ENCODE measurements at regions not wholly inside any gene's neighbourhood (a gene's known extent, or its start where the extent isn't known, plus 50 kb on each side); places are given as distances from the start of the nearest gene placed in this dataset.

DNA sequence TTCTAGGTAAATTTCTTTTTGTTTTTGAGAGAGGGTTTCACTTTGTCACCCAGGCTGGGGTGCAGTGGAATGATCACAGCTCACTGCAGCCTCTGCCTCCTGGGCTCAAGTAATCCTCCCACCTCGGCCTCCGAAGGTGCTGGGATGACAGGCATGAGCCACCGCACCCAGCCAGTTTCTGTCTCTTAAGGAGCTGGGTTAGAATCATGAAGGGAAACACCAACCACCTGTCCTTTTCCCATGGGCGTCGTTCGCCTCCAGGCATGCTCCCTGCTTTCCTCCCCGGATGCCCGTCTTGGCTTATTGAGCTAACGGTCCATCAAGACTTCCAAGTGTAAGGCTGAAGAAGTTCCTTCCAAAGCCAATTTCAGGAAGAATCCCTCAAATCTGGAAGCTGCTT is 85.9 kb downstream of the SOX1 start:
- TF ChIP-seq, protein P1, sequence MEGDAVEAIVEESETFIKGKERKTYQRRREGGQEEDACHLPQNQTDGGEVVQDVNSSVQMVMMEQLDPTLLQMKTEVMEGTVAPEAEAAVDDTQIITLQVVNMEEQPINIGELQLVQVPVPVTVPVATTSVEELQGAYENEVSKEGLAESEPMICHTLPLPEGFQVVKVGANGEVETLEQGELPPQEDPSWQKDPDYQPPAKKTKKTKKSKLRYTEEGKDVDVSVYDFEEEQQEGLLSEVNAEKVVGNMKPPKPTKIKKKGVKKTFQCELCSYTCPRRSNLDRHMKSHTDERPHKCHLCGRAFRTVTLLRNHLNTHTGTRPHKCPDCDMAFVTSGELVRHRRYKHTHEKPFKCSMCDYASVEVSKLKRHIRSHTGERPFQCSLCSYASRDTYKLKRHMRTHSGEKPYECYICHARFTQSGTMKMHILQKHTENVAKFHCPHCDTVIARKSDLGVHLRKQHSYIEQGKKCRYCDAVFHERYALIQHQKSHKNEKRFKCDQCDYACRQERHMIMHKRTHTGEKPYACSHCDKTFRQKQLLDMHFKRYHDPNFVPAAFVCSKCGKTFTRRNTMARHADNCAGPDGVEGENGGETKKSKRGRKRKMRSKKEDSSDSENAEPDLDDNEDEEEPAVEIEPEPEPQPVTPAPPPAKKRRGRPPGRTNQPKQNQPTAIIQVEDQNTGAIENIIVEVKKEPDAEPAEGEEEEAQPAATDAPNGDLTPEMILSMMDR (IDR thresholded peaks at IDR 0.05), result no peak

- TF ChIP-seq, protein P1 (IDR thresholded peaks at IDR 0.05), result no peak
Measured at GRCh38 chr13:112153364-112153763, 86.4 kb downstream of the SOX1 start.

DNA sequence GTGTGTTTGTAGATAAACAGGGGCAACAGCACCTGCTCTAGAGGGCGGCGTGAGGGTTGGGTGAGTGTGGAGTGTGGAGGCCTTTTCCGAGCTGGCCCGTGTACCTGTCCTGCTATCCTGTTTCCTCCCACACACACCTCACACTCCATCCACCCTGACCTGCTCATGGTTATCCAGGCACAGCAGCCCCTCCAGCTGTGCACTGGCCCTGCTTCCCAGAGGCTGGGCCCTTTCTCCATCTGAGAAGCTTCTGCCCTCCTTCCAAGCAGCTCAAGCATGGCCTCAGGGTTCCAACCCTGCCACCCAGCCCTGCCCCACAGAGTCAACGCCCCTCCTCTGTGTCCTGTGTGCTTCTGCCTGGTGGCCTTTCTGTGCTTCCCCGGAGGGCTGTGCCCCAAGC is 86.9 kb downstream of the SOX1 start:
- TF ChIP-seq, protein P1 (IDR thresholded peaks at IDR 0.05), result no peak

DNA sequence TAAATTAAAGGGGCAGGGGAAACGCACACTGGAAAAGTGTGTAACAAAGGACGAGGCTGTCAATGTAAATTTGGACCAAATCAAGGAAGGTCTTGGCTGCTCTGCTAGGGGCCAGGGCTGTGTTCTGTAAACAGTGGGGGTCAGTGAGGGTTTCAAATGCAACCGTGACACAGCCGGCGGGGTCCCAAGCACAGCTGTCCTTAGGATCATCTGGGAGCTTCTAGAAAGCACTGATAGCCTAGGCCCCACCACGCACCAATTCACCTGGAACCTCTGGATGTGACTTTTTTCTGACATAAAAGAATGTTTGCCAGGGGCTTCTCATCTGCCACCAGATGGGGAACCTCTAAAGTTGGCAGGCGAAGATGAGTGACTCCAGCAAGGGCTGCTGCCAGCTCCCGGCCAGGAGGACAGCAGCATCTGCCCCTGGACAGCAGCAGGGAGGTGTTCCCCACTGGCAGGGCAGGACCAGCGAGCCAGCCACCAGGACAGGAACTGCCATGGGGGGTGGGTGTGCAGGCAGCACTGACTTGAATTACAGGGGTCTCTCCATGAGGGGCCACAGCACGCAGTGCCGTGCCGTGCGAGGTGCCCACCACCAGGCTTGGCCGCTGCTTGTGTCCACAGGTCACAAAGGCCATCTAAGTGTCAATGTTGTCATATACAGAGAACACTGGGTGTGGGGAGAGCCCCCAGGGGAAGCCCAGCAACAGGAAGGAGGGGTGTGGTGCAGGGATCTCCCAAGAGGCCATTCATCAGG is 87.5 kb downstream of the SOX1 start:
- TF ChIP-seq, protein P1 (IDR thresholded peaks at IDR 0.05), result no peak

- TF ChIP-seq, protein P1 (IDR thresholded peaks at IDR 0.05), result no peak
Measured at GRCh38 chr13:112158961-112159360, 92.0 kb downstream of the SOX1 start.

DNA sequence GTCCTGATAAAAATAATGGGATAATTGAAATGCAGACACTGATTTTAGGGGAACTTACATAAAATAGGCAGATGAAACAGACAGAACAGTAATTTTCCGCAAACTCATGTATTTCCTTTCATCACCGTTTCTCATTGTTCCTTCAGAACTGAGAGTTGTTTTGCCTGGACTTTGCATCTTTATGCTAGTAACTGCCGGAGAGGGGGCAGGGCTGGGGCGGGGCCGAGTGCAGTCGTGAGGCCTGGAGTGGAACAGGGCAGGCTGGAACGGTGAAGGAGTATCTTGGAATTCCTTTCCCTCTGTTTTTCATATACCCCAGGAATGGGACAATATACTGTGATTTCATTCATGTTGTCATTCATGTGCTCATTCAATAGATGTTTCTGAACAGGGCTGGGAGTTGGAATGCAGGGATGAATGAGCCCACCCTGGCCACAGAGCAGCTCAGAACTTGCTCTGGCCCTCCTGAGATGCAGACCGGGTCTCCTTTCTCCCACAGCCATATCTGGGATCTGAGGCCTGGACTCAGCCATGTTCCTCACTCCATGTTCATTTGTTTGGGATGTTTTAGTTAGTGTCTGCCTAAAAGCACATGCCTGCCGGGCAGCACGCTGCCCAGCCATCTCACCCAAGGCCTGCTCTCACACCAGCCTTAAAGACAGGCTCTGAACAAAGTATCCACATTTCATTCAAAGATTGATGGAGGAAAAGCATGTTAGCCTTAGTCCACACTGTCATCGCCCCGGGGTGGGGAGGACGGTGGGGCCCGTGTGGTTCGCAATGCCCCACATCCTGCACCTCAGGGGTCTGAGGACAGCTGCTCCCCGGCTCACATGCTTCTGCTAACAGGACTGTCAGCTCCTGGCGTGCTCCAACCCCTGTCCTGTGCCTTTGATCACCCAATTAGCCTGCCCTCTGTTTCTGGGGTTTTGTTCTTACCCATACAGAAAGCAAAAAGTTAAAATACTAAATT is 92.9 kb downstream of the SOX1 start:
- TF ChIP-seq, protein P1 (IDR thresholded peaks at IDR 0.05), result no peak

- TF ChIP-seq, protein P1 (IDR thresholded peaks at IDR 0.05), result no peak
Measured at GRCh38 chr13:112160558-112160957, 93.6 kb downstream of the SOX1 start.

All from LNCAP (cell line).